ENCODE measurements at regions not wholly inside any gene's neighbourhood (a gene's known extent, or its start where the extent isn't known, plus 50 kb on each side); places are given as distances from the start of the nearest gene placed in this dataset.

- H3K36me3 ChIP-seq (ENCODE audit: insufficient read depth, low read length), result no peaks in the 10 kb centered on the region
- H3K79me2 ChIP-seq (replicated peaks; ENCODE audit: insufficient read depth, low read length), result no peaks in the 10 kb centered on the region
- no peak overlapping the region for H3K4me3 ChIP-seq (ENCODE audit: low read length)
- no peaks in the 10 kb centered on the region for H3K9me3 ChIP-seq (ENCODE audit: low read length)
- no peak overlapping the region for H3K27ac ChIP-seq (ENCODE audit: low read length)
- no peak for TF ChIP-seq RAD21 (conservative IDR thresholded peaks at IDR 0.05)
- TF ChIP-seq EZH2 (IDR thresholded peaks at IDR 0.05; ENCODE audit: borderline replicate concordance, insufficient read depth, low read length, poor library complexity, severe bottlenecking), result no peak
- no peak for TF ChIP-seq POLR2AphosphoS5 (IDR thresholded peaks at IDR 0.05)
- no peak for TF ChIP-seq SMC3 (conservative IDR thresholded peaks at IDR 0.05; ENCODE audit: poor library complexity)
- TF ChIP-seq MXI1 (conservative IDR thresholded peaks at IDR 0.05; ENCODE audit: poor library complexity, severe bottlenecking), result no peak
- no peak for TF ChIP-seq EP300 (conservative IDR thresholded peaks at IDR 0.05; ENCODE audit: poor library complexity, severe bottlenecking)
- TF ChIP-seq, protein P1, sequence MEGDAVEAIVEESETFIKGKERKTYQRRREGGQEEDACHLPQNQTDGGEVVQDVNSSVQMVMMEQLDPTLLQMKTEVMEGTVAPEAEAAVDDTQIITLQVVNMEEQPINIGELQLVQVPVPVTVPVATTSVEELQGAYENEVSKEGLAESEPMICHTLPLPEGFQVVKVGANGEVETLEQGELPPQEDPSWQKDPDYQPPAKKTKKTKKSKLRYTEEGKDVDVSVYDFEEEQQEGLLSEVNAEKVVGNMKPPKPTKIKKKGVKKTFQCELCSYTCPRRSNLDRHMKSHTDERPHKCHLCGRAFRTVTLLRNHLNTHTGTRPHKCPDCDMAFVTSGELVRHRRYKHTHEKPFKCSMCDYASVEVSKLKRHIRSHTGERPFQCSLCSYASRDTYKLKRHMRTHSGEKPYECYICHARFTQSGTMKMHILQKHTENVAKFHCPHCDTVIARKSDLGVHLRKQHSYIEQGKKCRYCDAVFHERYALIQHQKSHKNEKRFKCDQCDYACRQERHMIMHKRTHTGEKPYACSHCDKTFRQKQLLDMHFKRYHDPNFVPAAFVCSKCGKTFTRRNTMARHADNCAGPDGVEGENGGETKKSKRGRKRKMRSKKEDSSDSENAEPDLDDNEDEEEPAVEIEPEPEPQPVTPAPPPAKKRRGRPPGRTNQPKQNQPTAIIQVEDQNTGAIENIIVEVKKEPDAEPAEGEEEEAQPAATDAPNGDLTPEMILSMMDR (IDR thresholded peaks at IDR 0.05; ENCODE audit: poor library complexity, severe bottlenecking), result no peak
- no peak for TF ChIP-seq TAF1 (IDR thresholded peaks at IDR 0.05; ENCODE audit: low read depth)
- TF ChIP-seq REST (IDR thresholded peaks at IDR 0.05; ENCODE audit: borderline replicate concordance), result no peak
- H3K4me2 ChIP-seq (ENCODE audit: low read length), result no peak overlapping the region
- no peaks in the 10 kb centered on the region for H3K9me2 ChIP-seq (ENCODE audit: insufficient read depth, low read length)
- H2AFZ ChIP-seq (ENCODE audit: low read depth, low read length), result no peak overlapping the region
- H3F3A ChIP-seq (ENCODE audit: insufficient read depth, low read length, poor library complexity, severe bottlenecking), result no peaks in the 10 kb centered on the region
- H3K27me3 ChIP-seq (ENCODE audit: insufficient read depth, low read depth, low read length), result no peaks in the 10 kb centered on the region
- H3K9ac ChIP-seq (ENCODE audit: low read length), result no peak overlapping the region
- H4K20me1 ChIP-seq (ENCODE audit: insufficient read depth), result no peaks in the 10 kb centered on the region
These were observed 547.8 kb downstream of the TENT5A start for GRCh38 chr6:81204731-81205130.

- no peak overlapping the region for H3K4me2 ChIP-seq (ENCODE audit: low read length)
- no peaks in the 10 kb centered on the region for H3F3A ChIP-seq (ENCODE audit: insufficient read depth, low read length, poor library complexity, severe bottlenecking)
- H2AFZ ChIP-seq (ENCODE audit: low read depth, low read length), result no peak overlapping the region
- H3K36me3 ChIP-seq (ENCODE audit: insufficient read depth, low read length), result no peaks in the 10 kb centered on the region
- no peaks in the 10 kb centered on the region for H3K9me3 ChIP-seq (ENCODE audit: low read length)
- no peak overlapping the region for H3K4me3 ChIP-seq (ENCODE audit: low read length)
- no peaks in the 10 kb centered on the region for H3K79me2 ChIP-seq (replicated peaks; ENCODE audit: insufficient read depth, low read length)
- H4K20me1 ChIP-seq (ENCODE audit: insufficient read depth), result no peaks in the 10 kb centered on the region
- H3K9me2 ChIP-seq (ENCODE audit: insufficient read depth, low read length), result no peaks in the 10 kb centered on the region
- no peaks in the 10 kb centered on the region for H3K27me3 ChIP-seq (ENCODE audit: insufficient read depth, low read depth, low read length)
- no peak overlapping the region for H3K27ac ChIP-seq (ENCODE audit: low read length)
- TF ChIP-seq SMC3 (conservative IDR thresholded peaks at IDR 0.05; ENCODE audit: poor library complexity) (no peak), TAF1 (IDR thresholded peaks at IDR 0.05; ENCODE audit: low read depth) (no peak)
- H3K9ac ChIP-seq (ENCODE audit: low read length), result no peak overlapping the region
These were observed 558.1 kb downstream of the TENT5A start for GRCh38 chr6:81194374-81194773.
